ENCODE measurements at regions not wholly inside any gene's neighbourhood (a gene's known extent, or its start where the extent isn't known, plus 50 kb on each side); places are given as distances from the start of the nearest gene placed in this dataset.
"Not testable (repeated sequence)": the region's sequence is repeated elsewhere in the genome, so short reads cannot be mapped to it uniquely, and the experiment has no call there.

DNA sequence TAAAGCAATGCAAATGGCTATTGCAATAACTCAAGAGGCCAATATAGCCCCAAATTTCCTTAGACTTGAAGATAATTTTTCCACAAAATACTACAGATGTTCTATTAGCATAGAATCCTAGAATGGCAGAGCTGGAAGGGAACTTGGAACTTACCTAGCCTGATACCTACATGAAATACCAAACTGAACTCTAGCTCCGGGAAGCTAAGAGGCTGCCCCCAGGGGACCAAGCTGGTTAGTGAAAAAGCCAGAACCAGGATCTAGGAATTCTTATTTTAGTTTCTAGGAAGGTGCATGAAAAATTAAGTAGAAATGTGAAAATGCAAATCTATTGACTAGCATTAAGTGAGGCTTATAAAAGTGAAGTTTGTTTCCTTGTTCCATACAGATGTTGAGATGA is 256.0 kb upstream of the CBLB start:
- DNase-seq = no peak

DNA sequence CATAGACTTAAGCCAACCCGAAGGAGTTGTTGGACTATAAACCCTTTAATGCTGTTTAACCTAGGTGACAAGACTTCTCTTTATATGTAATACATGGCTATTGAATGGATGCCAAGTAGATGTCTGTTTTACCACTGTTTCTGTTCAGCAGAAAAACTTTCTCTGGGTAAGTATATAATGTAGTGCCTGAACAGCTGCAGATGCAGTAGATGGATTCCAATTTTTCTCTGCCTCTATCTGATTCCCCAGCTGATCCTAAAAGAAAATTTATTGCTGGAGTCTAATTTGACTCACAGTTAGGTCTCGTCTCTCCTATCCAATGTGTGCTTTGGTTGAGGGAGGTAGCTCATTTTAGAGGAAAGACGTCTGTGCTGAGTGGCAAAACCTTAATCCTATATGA is 256.5 kb upstream of the CBLB start:
- DNase-seq = no peak

- no peak for DNase-seq
These were observed 257.4 kb upstream of the CBLB start for GRCh38 chr3:106126067-106126845.

GRCh38 chr3:106126846-106127235 is 258.0 kb upstream of the CBLB start:
- no peak for DNase-seq

DNA sequence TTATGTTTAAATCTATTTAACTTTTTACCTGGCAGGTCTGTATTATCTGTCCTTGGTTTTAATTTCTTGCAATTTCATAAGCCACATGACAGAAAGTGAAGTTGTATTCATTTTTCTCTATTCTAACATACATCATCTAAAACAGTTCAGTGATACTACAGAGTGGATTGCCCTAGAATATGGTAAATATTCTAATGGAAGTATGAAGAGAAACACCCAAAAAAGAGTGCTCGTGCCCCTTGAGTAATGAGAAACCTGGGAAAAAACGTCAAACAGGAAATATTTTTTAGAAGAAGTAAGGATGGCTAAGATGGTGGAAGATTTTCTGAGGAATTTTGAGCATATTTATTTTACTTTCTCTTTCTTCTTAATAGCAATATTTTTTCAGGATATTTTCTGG is 261.1 kb upstream of the CBLB start:
- DNase-seq = no peak

GRCh38 chr3:106130384-106131198 is 261.8 kb upstream of the CBLB start:
- no peak for DNase-seq

DNA sequence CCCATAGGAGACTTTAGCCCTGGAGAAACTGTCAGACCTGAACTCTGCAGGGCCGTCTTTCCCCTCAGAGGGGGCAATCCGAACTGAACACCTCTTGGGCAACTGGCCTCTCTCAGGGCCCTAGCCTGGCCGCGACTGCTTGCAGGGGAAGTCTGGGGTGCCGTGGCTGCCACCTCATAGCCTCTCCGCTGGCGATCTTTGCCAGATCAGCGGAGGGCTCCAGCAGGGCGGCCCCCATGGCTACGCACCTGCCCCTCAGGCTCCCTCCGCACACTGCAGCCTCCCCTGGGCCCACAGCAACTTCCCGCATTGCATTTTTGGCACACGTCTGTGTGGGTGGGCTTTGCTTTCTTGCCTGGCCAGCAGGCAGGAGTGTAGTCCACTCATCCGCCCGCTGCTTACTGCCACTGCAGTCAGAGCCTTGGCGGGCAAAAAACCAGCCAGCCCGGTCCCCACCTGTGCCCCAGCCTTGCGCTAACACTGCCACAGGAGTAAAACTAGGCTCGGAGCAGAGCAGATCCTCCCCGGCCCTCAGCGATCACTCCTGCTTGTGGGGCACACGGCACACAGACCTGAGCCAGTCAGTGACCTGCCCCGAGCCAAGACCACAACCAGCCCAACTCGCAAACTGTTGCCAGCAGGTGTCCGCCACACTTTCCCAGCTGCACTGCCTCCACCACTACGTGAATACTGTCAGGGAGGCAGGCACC is 266.8 kb upstream of the CBLB start:
- DNase-seq = no peak

- no peak for DNase-seq
These were observed 271.0 kb upstream of the CBLB start for GRCh38 chr3:106139826-106140225.

DNA sequence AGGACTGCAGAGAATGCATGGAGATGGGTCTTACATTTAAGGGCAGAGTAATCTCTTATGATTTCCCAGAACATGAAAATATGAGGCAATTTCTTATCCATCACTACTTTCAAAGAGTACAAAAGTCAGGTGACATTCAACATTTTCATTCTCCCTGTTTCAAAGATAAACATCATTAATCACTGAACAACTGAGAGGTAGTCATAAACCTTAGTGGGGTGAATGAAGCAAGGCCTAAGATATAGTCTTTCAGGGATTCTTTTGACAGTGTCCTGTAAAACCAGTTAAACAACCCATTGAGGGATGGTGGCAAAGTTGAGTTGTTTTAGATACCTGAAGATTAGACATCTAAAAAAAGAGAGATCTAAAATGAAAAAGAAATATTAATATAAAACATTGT is 271.6 kb upstream of the CBLB start:
- DNase-seq = no peak

GRCh38 chr3:106144030-106144429 is 275.2 kb upstream of the CBLB start:
- no peak for DNase-seq

DNA sequence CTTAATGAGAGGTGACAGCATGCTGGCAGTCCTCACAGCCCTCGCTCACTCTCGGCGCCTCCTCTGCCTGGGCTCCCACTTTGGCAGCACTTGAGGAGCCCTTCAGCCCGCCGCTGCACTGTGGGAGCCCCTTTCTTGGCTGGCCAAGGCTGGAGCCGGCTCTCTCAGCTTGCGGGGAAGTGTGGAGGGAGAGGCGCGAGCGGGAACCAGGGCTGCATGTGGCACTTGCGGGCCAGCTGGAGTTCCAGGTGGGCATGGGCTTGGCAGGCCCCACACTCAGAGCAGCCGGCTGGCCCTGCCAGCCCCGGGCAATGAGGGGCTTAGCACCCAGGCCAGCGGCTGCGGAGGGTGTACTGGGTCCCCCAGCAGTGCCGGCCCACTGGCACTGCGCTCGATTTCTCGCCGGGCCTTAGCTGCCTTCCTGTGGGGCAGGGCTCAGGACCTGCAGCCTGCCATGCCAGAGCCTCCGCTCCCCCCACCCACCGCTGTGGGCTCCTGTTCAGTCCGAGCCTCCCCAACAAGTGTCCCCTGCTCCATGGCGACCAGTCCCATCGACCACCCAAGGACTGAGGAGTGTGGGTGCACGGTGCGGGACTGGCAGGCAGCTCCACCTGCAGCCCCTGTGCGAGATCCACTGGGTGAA is 279.7 kb upstream of the CBLB start:
- not testable (repeated sequence) for DNase-seq

GRCh38 chr3:106157411-106157810 is 288.6 kb upstream of the CBLB start:
- no peak for DNase-seq

GRCh38 chr3:106160396-106160795 is 291.6 kb upstream of the CBLB start:
- DNase-seq = no peak

GRCh38 chr3:106161246-106161645 is 292.4 kb upstream of the CBLB start:
- DNase-seq = no peak

GRCh38 chr3:106167728-106168127 is 298.9 kb upstream of the CBLB start:
- no peak for DNase-seq

DNA sequence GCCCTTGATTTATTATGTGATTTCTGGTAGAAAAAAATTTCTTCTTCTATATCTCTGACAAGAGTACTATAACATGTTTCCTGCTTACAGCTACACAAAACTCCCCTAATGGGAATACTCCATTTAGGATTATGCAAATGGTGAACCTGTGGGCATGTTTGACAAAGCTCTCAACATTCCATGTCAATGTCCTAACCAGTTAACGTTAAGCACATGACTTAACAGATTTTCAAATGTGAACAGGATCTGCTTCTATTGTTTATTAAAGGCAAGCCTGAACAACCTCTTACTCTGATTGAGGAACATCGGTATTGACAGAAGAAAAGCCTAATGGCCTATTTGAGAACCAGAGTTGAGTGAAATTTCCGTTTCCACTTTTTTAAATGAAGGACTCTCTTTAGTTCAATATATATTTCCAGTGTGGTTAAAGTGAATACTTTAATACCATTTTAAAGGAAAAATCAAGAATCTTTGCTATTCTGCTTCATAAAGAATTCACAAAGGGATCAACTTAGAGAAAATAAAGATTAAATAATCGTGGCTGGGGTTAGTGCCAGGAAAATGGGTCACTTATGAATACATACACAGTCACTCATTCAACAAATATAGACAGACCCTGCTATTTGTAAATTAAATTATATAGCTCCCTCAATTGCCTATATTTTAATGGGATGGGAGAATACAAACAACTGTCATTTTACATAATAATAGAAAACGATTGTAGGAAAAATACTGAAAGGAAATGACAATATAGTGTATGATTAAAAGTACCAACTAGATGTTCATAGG is 300.3 kb upstream of the CBLB start:
- DNase-seq = no peak

DNA sequence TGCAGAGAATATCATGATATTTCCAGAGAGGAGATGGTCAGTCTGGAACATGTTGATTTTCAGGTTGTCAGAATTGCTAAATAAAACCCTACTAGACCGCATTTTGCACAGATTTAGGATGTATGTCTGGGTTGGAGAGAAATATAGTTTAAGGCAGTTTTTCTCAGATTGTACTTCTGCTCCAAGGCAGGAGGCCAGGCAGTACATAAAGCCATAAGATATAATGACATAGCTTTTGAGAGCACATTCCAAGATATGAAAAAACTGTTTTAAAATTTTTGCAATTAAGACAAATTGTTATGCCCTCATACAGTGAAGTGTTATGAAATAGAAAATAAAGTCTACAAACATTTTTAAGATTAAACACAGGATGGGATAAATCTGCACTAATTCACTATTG is 301.8 kb upstream of the CBLB start:
- DNase-seq = no peak

DNA sequence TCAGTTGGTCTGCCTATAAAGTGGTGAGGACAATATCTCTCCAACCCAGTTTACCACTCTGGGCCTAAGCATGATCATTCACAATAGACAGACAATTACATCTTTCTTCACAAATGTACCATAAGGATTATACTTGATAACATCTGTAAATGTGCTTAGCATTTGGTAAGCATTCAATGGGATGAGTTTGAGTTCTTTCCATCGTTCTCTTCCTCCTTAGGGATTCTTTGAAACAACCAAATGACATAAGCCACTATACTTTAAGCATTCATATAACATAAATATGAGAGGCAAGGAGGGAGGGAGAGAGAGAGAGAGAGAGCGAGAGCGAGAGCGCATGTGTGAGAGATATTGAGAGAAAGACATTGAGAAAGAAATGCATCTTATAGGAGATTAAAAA is 303.3 kb upstream of the CBLB start:
- no peak for DNase-seq

GRCh38 chr3:106172780-106173179 is 304.0 kb upstream of the CBLB start:
- DNase-seq = no peak

DNA sequence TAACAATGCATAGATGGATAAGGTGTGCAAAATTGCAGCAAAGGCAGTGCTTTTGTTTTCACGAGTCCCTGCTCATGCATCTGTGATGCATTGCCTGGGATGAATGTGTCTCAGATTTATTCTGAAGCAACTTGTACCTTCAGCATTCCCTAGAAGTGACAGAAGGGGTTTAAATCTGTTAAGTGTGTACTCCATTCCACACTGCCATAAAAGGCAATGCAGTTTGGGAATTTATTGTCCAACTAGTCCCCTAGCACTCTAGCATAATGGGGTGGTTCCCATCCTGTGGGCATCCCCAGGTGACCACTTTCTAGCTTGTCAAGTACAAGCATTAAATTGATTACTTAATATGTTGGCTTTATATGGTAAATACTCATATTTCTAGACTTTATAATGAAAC is 306.5 kb upstream of the CBLB start:
- no peak for DNase-seq

- DNase-seq = peak in 1 of 2 donors; percentile 30
These were observed 307.9 kb upstream of the CBLB start for GRCh38 chr3:106176734-106177133.

DNA sequence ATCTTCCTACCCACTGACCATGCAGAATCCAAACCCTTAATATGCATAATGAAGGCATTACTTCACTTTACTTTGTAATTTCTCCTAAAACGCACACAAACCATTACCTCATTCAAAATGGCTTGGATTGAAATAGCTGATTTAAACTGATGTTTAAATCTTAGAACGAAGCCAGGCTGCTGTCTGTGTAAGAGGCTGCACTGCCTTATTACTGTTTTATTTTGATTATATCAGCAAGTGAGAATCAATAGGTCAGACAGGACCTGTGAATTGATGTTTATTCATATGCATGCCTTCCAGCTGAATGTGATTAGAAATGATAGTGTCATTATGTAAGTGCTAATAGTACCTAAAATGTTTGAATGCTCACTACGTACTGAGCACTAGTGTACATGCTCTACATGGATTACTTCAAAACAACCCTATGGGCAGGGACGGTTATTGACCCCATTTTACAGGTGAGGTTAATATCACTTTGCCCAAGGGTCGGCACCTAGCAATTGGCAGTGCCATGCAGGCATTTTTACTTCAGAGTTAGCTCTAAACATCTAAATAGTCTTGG is 314.2 kb upstream of the CBLB start:
- DNase-seq = no peak
